ENCODE measurements at regions not wholly inside any gene's neighbourhood (a gene's known extent, or its start where the extent isn't known, plus 50 kb on each side); places are given as distances from the start of the nearest gene placed in this dataset.

DNA sequence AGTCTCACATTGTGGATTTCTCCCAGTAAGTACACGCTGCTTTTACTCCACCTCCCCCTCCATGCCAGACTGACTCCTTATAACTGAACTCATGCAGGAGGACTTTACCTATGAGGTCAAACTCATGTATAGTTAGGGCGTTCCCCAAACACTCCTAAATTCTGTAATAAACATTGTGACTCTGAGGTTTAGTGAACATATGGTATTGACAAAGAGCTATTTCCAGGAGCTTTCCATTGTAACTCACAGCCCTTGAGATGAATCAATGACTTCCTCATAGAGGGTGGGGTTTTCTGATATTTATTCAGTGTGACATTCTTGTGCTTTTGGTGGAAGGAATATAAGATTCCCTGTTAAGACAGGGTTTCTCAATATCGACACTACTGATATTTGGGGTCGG lies 337.4 kb upstream of the SLC14A2 start:
- TF ChIP-seq TAF1 (IDR thresholded peaks at IDR 0.05; ENCODE audit: borderline replicate concordance, low read depth, low read length) (no peak), JUND (IDR thresholded peaks at IDR 0.05) (no peak), CTCF (IDR thresholded peaks at IDR 0.05) (no peak), USF2 (IDR thresholded peaks at IDR 0.05; ENCODE audit: borderline replicate concordance, low read depth, low read length) (no peak), RFX5 (IDR thresholded peaks at IDR 0.05; ENCODE audit: low read length) (no peak)
- TF ChIP-seq, protein P1, sequence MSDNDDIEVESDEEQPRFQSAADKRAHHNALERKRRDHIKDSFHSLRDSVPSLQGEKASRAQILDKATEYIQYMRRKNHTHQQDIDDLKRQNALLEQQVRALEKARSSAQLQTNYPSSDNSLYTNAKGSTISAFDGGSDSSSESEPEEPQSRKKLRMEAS (IDR thresholded peaks at IDR 0.05; ENCODE audit: low read depth) = no peak

All from SK-N-SH (cell line).